Esophagus muscularis mucosa (tissue), 3 donors: ENCODE measurements at regions not wholly inside any gene's neighbourhood (a gene's known extent, or its start where the extent isn't known, plus 50 kb on each side); places are given as distances from the start of the nearest gene placed in this dataset.

Source experiments
- CTCF ChIP-seq, 3 experiments: fragments of 200-600 bp in 2 of 3; fragments of 450-650 bp in 1 of 3; sonication (generic) in 2 of 3; IDR thresholded peaks; one replicate each; pipeline ENCODE4 v1.5.1; 2017 to 2019; ENCODE audit warnings: antibody characterized with exemption in 3 of 3, mild to moderate bottlenecking in 2 of 3, moderate library complexity in 1 of 3
- POLR2A ChIP-seq: fragments of 450-650 bp; IDR thresholded peaks from one replicate; pipeline ENCODE4 v1.6.1; 2017; ENCODE audit warnings: antibody characterized with exemption, moderate library complexity, mild to moderate bottlenecking, low read depth

GRCh38 chr10:93248583-93249227 lies 175.0 kb downstream of the CYP26A1 start:
- TF ChIP-seq CTCF (IDR thresholded peaks at IDR 0.05) (no peak), POLR2A (no peak)
